ENCODE measurements at regions not wholly inside any gene's neighbourhood (a gene's known extent, or its start where the extent isn't known, plus 50 kb on each side); places are given as distances from the start of the nearest gene placed in this dataset.

DNA sequence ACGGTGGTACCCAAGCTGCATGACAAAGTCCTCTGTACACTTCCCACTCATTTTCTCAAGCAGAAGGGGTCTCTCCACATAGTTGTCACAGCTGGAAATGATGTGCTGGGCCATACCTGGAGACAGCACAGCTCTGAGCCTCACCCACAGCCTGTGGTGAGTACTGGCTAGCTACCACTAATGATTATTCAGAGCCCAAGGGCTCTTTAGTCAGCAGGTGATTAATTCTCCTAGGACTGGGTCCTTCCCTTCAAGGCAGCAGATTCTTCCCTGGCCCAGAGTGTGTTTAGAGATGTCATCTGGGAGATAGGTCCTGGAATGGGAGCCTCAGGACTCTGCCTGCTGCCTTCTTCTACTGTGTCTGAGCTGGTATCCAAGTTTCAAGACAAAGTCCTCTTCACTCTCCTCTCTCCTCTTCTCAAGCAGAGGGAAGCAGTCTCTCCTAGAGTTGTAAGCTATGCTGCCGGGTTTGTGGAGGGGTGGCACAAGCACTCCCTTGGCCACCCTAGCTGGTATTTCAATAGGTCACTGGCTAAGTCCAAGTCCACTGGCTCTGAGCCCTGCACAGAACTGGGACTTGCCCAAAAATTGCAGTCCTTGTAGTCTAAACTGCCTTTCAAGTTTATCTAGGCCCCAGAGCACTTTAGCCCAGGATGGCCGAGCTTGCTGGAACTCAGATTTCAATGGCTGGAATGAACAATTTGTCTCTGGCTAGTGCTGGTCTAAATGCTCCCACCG is 49.8 kb upstream of the VGLL2 start:
- no peak overlapping the region for H3K27ac ChIP-seq
- no peak overlapping the region for H3K4me3 ChIP-seq (ENCODE audit: low read depth, low read length)
- H3K9me3 ChIP-seq (ENCODE audit: severe bottlenecking), result no peaks in the 10 kb centered on the region
- DNase-seq, result no peak
- TF ChIP-seq, protein P1, sequence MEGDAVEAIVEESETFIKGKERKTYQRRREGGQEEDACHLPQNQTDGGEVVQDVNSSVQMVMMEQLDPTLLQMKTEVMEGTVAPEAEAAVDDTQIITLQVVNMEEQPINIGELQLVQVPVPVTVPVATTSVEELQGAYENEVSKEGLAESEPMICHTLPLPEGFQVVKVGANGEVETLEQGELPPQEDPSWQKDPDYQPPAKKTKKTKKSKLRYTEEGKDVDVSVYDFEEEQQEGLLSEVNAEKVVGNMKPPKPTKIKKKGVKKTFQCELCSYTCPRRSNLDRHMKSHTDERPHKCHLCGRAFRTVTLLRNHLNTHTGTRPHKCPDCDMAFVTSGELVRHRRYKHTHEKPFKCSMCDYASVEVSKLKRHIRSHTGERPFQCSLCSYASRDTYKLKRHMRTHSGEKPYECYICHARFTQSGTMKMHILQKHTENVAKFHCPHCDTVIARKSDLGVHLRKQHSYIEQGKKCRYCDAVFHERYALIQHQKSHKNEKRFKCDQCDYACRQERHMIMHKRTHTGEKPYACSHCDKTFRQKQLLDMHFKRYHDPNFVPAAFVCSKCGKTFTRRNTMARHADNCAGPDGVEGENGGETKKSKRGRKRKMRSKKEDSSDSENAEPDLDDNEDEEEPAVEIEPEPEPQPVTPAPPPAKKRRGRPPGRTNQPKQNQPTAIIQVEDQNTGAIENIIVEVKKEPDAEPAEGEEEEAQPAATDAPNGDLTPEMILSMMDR (IDR thresholded peaks at IDR 0.05; ENCODE audit: low read depth, low read length), result no peak
- H3K36me3 ChIP-seq, result no peaks in the 10 kb centered on the region
- H3K27me3 ChIP-seq (ENCODE audit: insufficient read depth, low read depth, severe bottlenecking), result no peaks in the 10 kb centered on the region
